ENCODE measurements at regions not wholly inside any gene's neighbourhood (a gene's known extent, or its start where the extent isn't known, plus 50 kb on each side); places are given as distances from the start of the nearest gene placed in this dataset.

DNA sequence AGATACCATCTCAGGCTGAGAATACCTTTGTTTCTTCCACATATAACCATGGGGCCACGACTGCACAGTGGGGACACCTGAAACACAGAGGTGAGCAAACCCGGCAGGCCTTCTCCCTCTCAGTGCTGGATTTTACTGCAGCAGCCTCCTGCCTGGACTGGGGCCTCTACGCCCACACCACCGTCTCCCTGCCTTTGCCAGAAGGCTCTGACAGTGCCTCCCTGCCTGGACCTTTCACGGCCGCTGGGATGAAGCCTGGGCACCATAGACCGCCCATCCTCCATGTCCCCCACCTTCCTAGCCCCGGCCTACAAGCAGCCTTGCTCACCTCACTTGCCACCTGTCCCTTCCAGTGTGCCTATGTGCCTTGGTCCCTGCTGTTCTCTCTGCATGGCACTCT is 214.3 kb downstream of the NFKBIZ start:
- no peak overlapping the region for H3K27ac ChIP-seq
- TF ChIP-seq CTCF (IDR thresholded peaks at IDR 0.05): no peak
- no peak overlapping the region for H3K4me3 ChIP-seq
- DNase-seq (ENCODE audit: low spot score): no peak

- H3K4me3 ChIP-seq: no peak overlapping the region
- TF ChIP-seq CTCF (IDR thresholded peaks at IDR 0.05): no peak
- H3K27ac ChIP-seq: no peak overlapping the region
- no peak for DNase-seq (ENCODE audit: low spot score)
These were observed 217.2 kb downstream of the NFKBIZ start for GRCh38 chr3:102066470-102066869.

- no peak for TF ChIP-seq CTCF (IDR thresholded peaks at IDR 0.05)
- H3K27ac ChIP-seq: no peak overlapping the region
- no peak for DNase-seq (ENCODE audit: low spot score)
- no peak overlapping the region for H3K4me3 ChIP-seq
These were observed 219.0 kb downstream of the NFKBIZ start for GRCh38 chr3:102068327-102068726.

DNA sequence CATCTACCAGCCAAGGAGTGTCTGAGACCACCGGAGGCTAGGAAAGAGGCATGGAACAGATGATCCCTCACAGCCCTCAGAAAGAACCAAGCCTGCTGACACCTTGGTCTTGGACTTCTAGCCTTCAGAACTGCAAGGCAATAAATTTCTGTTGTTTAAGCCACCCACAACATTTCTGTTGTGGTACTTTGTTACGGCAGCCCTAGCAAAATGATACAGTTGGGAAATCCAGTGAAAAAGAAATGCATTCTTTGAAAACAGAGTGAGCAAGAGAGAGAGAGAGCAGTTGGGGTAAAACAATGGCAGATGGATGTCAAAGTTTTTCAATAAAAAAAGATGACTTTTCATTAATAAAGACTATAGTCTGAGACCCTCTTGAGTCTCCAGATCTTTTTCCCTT is 219.4 kb downstream of the NFKBIZ start:
- TF ChIP-seq CTCF (IDR thresholded peaks at IDR 0.05): no peak
- DNase-seq (ENCODE audit: low spot score): no peak
- H3K4me3 ChIP-seq: no peak overlapping the region
- no peak overlapping the region for H3K27ac ChIP-seq

- no peak overlapping the region for H3K27ac ChIP-seq
- DNase-seq (ENCODE audit: low spot score): no peak
- no peak overlapping the region for H3K4me3 ChIP-seq
- TF ChIP-seq CTCF (IDR thresholded peaks at IDR 0.05): no peak
These were observed 219.9 kb downstream of the NFKBIZ start for GRCh38 chr3:102069211-102069662.

- no peak for DNase-seq (ENCODE audit: low spot score)
- H3K4me3 ChIP-seq: no peak overlapping the region
- H3K27ac ChIP-seq: no peak overlapping the region
- TF ChIP-seq CTCF (IDR thresholded peaks at IDR 0.05): no peak
These were observed 225.6 kb downstream of the NFKBIZ start for GRCh38 chr3:102074946-102075345.

DNA sequence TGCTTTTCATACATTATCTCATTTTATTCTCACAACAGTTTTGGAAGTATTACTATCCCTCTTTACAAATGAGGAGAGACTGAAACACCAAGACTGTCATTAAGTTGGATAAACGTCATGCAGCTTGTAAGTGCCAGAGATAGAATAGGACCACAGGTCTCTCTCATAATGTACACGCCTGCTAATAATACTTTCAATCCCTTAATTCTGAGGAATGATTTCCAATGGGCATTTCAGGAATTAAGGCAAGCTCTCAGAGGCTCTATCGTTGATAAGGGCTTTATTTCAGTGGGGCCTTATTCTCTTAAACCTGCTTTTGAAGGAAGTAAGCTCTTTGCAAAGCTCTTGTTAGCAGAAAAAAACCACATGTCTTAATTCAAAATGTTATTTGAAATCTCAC is 229.1 kb downstream of the NFKBIZ start:
- Histone ChIP-seq H3K4me3 (no peak overlapping the region), H3K27ac (no peak overlapping the region)
- DNase-seq (ENCODE audit: low spot score): no peak
- no peak for TF ChIP-seq CTCF (IDR thresholded peaks at IDR 0.05)
